ENCODE measurements at regions not wholly inside any gene's neighbourhood (a gene's known extent, or its start where the extent isn't known, plus 50 kb on each side); places are given as distances from the start of the nearest gene placed in this dataset.
"Not testable (repeated sequence)": the region's sequence is repeated elsewhere in the genome, so short reads cannot be mapped to it uniquely, and the experiment has no call there.

- peaks cover 6% of the 10 kb centered on the region for H3K36me3 Mint-ChIP-seq (ENCODE audit: insufficient read depth)
- no peak overlapping the region for H3K27ac Mint-ChIP-seq
- peaks cover 12% of the 10 kb centered on the region for H3K9me3 Mint-ChIP-seq (ENCODE audit: low read depth)
- TF ChIP-seq CTCF (IDR thresholded peaks at IDR 0.05; ENCODE audit: unreplicated experiment), result no peak
- no peaks in the 10 kb centered on the region for H3K4me1 Mint-ChIP-seq (ENCODE audit: low read depth)
- DNase-seq (ENCODE audit: low spot score, unreplicated experiment), result no peak
- H3K4me3 Mint-ChIP-seq (ENCODE audit: low read depth), result no peak overlapping the region
- no peaks in the 10 kb centered on the region for H3K27me3 Mint-ChIP-seq
These were observed 68.6 kb upstream of the FAM174B start for GRCh38 chr15:92724144-92724543.

DNA sequence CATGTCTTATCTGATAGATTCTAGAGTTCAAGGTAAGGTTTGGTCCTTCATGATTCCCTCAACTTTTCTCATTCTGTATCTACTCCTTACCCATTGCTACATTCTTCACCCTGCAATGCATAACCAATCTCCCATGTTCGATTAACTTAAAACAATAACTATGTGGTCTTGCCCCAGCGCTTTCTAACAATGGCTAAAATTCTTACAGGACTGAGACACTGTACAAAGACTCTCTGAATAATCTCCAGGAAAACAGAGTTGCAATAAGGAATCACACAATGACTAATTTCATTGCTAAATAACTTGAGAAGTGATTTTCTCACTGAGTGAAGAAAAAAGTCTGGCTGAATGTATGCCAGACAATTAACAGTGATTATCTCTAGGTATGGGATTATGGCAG, 69.6 kb upstream of the FAM174B start:
- TF ChIP-seq CTCF (IDR thresholded peaks at IDR 0.05; ENCODE audit: unreplicated experiment), result no peak
- Mint-ChIP-seq H3K27ac (no peak overlapping the region), H3K4me3 (ENCODE audit: low read depth) (no peak overlapping the region), H3K4me1 (ENCODE audit: low read depth) (no peaks in the 10 kb centered on the region), H3K36me3 (ENCODE audit: insufficient read depth) (peaks cover 8% of the 10 kb centered on the region), H3K27me3 (no peaks in the 10 kb centered on the region), H3K9me3 (ENCODE audit: low read depth) (peaks cover 12% of the 10 kb centered on the region)
- no peak for DNase-seq (ENCODE audit: low spot score, unreplicated experiment)

GRCh38 chr15:92728266-92728665, 72.7 kb upstream of the FAM174B start:
- H3K36me3 Mint-ChIP-seq (ENCODE audit: insufficient read depth), result peaks cover 2% of the 10 kb centered on the region
- no peak overlapping the region for H3K27ac Mint-ChIP-seq
- DNase-seq (ENCODE audit: low spot score, unreplicated experiment), result no peak
- H3K27me3 Mint-ChIP-seq, result no peaks in the 10 kb centered on the region
- no peak overlapping the region for H3K4me3 Mint-ChIP-seq (ENCODE audit: low read depth)
- no peaks in the 10 kb centered on the region for H3K4me1 Mint-ChIP-seq (ENCODE audit: low read depth)
- no peak for TF ChIP-seq CTCF (IDR thresholded peaks at IDR 0.05; ENCODE audit: unreplicated experiment)
- H3K9me3 Mint-ChIP-seq (ENCODE audit: low read depth), result peaks cover 2% of the 10 kb centered on the region

- Mint-ChIP-seq H3K27ac (peak overlapping the region; percentile 94), H3K36me3 (ENCODE audit: insufficient read depth) (peaks cover 1% of the 10 kb centered on the region), H3K9me3 (ENCODE audit: low read depth) (no peaks in the 10 kb centered on the region), H3K4me1 (ENCODE audit: low read depth) (peaks cover 1% of the 10 kb centered on the region), H3K4me3 (ENCODE audit: low read depth) (peak overlapping the region; percentile 73), H3K27me3 (no peaks in the 10 kb centered on the region)
- no peak for DNase-seq (ENCODE audit: low spot score, unreplicated experiment)
- no peak for TF ChIP-seq CTCF (IDR thresholded peaks at IDR 0.05; ENCODE audit: unreplicated experiment)
These were observed 77.7 kb upstream of the FAM174B start for GRCh38 chr15:92733090-92733933.

- DNase-seq (ENCODE audit: low spot score, unreplicated experiment), result no peak
- no peaks in the 10 kb centered on the region for H3K27me3 Mint-ChIP-seq
These were observed 78.5 kb upstream of the FAM174B start for GRCh38 chr15:92733934-92734521.

DNA sequence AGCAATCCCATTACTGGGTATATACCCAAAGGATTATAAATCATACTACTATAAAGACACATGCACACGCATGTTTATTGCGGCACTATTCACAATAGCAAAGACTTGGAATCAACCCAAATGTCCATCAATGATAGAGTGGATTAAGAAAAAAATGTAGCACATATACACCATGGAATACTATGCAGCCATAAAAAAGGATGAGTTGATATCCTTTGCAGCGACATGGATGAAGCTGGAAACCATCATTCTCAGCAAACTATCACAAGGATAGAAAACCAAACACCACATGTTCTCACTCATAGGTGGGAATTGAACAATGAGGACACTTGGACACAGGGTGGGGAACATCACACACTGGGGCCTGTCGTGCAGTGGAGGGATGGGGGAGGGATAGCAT, 83.7 kb upstream of the FAM174B start:
- not testable (repeated sequence) for H3K36me3 Mint-ChIP-seq (ENCODE audit: insufficient read depth); H3K4me1 Mint-ChIP-seq (ENCODE audit: low read depth); H3K4me3 Mint-ChIP-seq (ENCODE audit: low read depth); H3K27ac Mint-ChIP-seq; H3K9me3 Mint-ChIP-seq (ENCODE audit: low read depth); H3K27me3 Mint-ChIP-seq; DNase-seq (ENCODE audit: low spot score, unreplicated experiment)

More at GRCh38 chr15:92733934-92734521, 78.5 kb upstream of the FAM174B start:
- H3K9me3 Mint-ChIP-seq (ENCODE audit: low read depth), result no peaks in the 10 kb centered on the region
- peaks cover 1% of the 10 kb centered on the region for H3K36me3 Mint-ChIP-seq (ENCODE audit: insufficient read depth)
- TF ChIP-seq CTCF (IDR thresholded peaks at IDR 0.05; ENCODE audit: unreplicated experiment), result no peak
- H3K4me3 Mint-ChIP-seq (ENCODE audit: low read depth), result peak overlapping the region; percentile 73
- H3K4me1 Mint-ChIP-seq (ENCODE audit: low read depth), result peaks cover 1% of the 10 kb centered on the region
- H3K27ac Mint-ChIP-seq, result peak overlapping the region; percentile 94
